GM12878 (cell line): ENCODE measurements at regions not wholly inside any gene's neighbourhood (a gene's known extent, or its start where the extent isn't known, plus 50 kb on each side); places are given as distances from the start of the nearest gene placed in this dataset.
A peak's percentile ranks its signal among the peaks of the same experiment; 100 is the strongest.

Experiments used
- ATAC-seq: fragments of 200-7000 bp; cut with Tn5 transposase; 3 replicates; pipeline ENCODE4 v1.9.1; 2020; ENCODE audit warnings: mild to moderate bottlenecking, moderate library complexity
- BruUV-seq: library from RNA; stranded (reverse); fragments of 400-500 nt; replicated peaks from 2 replicates; lab custom pipeline; 2021; lab: Mats Ljungman, UMichigan
- CTCF ChIA-PET: fragments of 300-600 bp; sonication (Branson Sonifier 250); formaldehyde crosslinking; extraction: SDS; loops from one replicate; lab custom pipeline; 2021; ENCODE audit warnings: inconsistent platforms; lab: Yijun Ruan, JAX
- POLR2A ChIA-PET: fragments of 350-600 bp; formaldehyde crosslinking; extraction: SDS; loops from one replicate; lab custom pipeline; 2021; ENCODE audit warnings: inconsistent platforms; lab: Charles Lee
- RAD21 ChIA-PET: fragments of 300-600 bp; sonication (Branson Sonifier 250); formaldehyde crosslinking; loops from one replicate; lab custom pipeline; 2023; ENCODE audit warnings: antibody characterized with exemption; ENCODE audit not compliant: unreplicated experiment; lab: Charles Lee
- SMC1A ChIA-PET: fragments of 300-600 bp; sonication (Branson Sonifier 250); formaldehyde crosslinking; loops from one replicate; lab custom pipeline; 2023; ENCODE audit not compliant: unreplicated experiment, uncharacterized antibody; lab: Charles Lee
- DNase-seq: peaks from one replicate; pipeline ENCODE4 v3.0.0-alpha.2; 2011; ENCODE audit warnings: low read depth, low spot score
- FAIRE-seq: peaks from 3 replicates; lab custom pipeline; 2011; peaks lifted over from hg19 to GRCh38; lab: Jason Lieb, UNC
- H2AFZ ChIP-seq: 2 replicates; pipeline ENCODE4 v1.6.0; 2011; ENCODE audit warnings: low read depth, low read length, control low read depth; ENCODE audit not compliant: control insufficient read depth
- H3K27ac ChIP-seq: 2 replicates; pipeline ENCODE4 v1.5.1; 2011; ENCODE audit warnings: control low read depth; ENCODE audit not compliant: control insufficient read depth, insufficient read depth
- H3K27me3 ChIP-seq, 2 experiments: replicated peaks in 1 of 2; 2 replicates each; pipeline versions ENCODE4 v1.6.0 to v1.6.1; 2011; ENCODE audit warnings: low read length in 1 of 2; ENCODE audit not compliant: control insufficient read depth in 2 of 2, insufficient read depth in 2 of 2
- H3K36me3 ChIP-seq, 2 experiments: 2 replicates each; pipeline ENCODE4 v1.5.1; 2011; ENCODE audit warnings: low read length in 1 of 2; ENCODE audit not compliant: control insufficient read depth in 2 of 2, insufficient read depth in 2 of 2
- H3K4me1 ChIP-seq: 2 replicates; pipeline ENCODE4 v1.6.1; 2011; ENCODE audit warnings: mild to moderate bottlenecking, low read length, moderate library complexity, mixed read lengths; ENCODE audit not compliant: control insufficient read depth, insufficient read depth
- H3K4me2 ChIP-seq: 2 replicates; pipeline ENCODE4 v1.6.0; 2011; ENCODE audit warnings: control low read depth; ENCODE audit not compliant: control insufficient read depth, insufficient read depth
- H3K4me3 ChIP-seq: fragments of 200-600 bp; sonication (generic); 2 replicates; pipeline ENCODE4 v1.5.1; 2016
- H3K79me2 ChIP-seq: 2 replicates; pipeline ENCODE4 v1.6.0; 2011; ENCODE audit warnings: low read length; ENCODE audit not compliant: control insufficient read depth, insufficient read depth
- H3K9ac ChIP-seq: 2 replicates; pipeline ENCODE4 v1.8.0; 2011; ENCODE audit warnings: low read length, control low read depth, mixed read lengths; ENCODE audit not compliant: control insufficient read depth, insufficient read depth
- H3K9me3 ChIP-seq: replicated peaks from 3 replicates; pipeline ENCODE4 v1.5.1; 2011; ENCODE audit warnings: mild to moderate bottlenecking, low read length; ENCODE audit not compliant: control insufficient read depth, insufficient read depth
- H4K20me1 ChIP-seq: 2 replicates; pipeline ENCODE4 v1.6.0; 2011; ENCODE audit not compliant: control insufficient read depth, insufficient read depth
- BCL11A ChIP-seq: IDR thresholded peaks from 2 replicates; pipeline ENCODE4 v1.6.1; 2011; ENCODE audit warnings: low read depth, low read length
- BCLAF1 ChIP-seq: fragments of 450-650 bp; IDR thresholded peaks from 2 replicates; pipeline ENCODE4 v1.6.1; 2017; ENCODE audit warnings: antibody characterized with exemption, mild to moderate bottlenecking, moderate library complexity
- BHLHE40 ChIP-seq, 2 experiments: fragments of 450-650 bp in 1 of 2; IDR thresholded peaks; 2 replicates each; pipeline ENCODE4 v1.6.1; 2011 to 2017; ENCODE audit warnings: low read depth in 2 of 2, borderline replicate concordance in 1 of 2, improper control_type of control experiment in 1 of 2, low read length in 1 of 2, mild to moderate bottlenecking in 1 of 2
- CHD4 ChIP-seq: fragments of 200-600 bp; sonication (generic); IDR thresholded peaks from 2 replicates; pipeline ENCODE4 v1.6.1; 2016; ENCODE audit warnings: mild to moderate bottlenecking
- FOXM1 ChIP-seq: IDR thresholded peaks from 2 replicates; pipeline ENCODE4 v1.6.1; 2012; ENCODE audit warnings: low read depth, mild to moderate bottlenecking, inconsistent platforms, low read length, moderate library complexity
- IRF3 ChIP-seq: fragments of 450-650 bp; IDR thresholded peaks from 2 replicates; pipeline ENCODE4 v1.6.1; 2014; ENCODE audit warnings: mild to moderate bottlenecking
- KDM1A ChIP-seq: fragments of 200-600 bp; sonication (generic); IDR thresholded peaks from 2 replicates; pipeline ENCODE4 v1.6.1; 2016; ENCODE audit warnings: borderline replicate concordance
- MTA2 ChIP-seq: fragments of 450-650 bp; IDR thresholded peaks from 2 replicates; pipeline ENCODE4 v1.6.1; 2016; ENCODE audit warnings: low read depth, mild to moderate bottlenecking, moderate library complexity
- NFXL1 ChIP-seq: fragments of 450-650 bp; IDR thresholded peaks from 2 replicates; pipeline ENCODE4 v1.6.1; 2017; ENCODE audit warnings: antibody characterized with exemption, mild to moderate bottlenecking, borderline replicate concordance
- RCOR1 ChIP-seq: conservative IDR thresholded peaks from 2 replicates; pipeline ENCODE4 v1.6.1; 2012; ENCODE audit warnings: low read depth, low read length, improper control_type of control experiment
- ZNF622 ChIP-seq: fragments of 450-650 bp; IDR thresholded peaks from 2 replicates; pipeline ENCODE4 v1.6.1; 2017; ENCODE audit warnings: mild to moderate bottlenecking, inconsistent platforms
- WGBS: methylation state at CpG from one replicate; pipeline ENCODE4 v1.1.6; 2016; ENCODE audit warnings: low lambda C conversion rate; ENCODE audit not compliant: insufficient replicate concordance, insufficient coverage; ENCODE audit errors: missing lambda C conversion rate; 5-methylcytosine and 5-hydroxymethylcytosine counted together
- in situ Hi-C: fragments of 300-500 bp; cut with MboI; formaldehyde crosslinking; loops from 9 replicates; pipeline ENCODE4 v1.14.3; 2018; ENCODE audit warnings: mixed read lengths
- intact Hi-C: fragments of 100-400 bp; cut with micrococcal nuclease; formaldehyde crosslinking; loops from one replicate; pipeline ENCODE4 v1.14.2; 2022; ENCODE audit not compliant: unreplicated experiment
- TF ChIP-seq, protein P1 (sequence below): fragments of 450-650 bp; IDR thresholded peaks from 2 replicates; pipeline ENCODE4 v1.6.1; 2017; ENCODE audit warnings: low read depth, mild to moderate bottlenecking, moderate library complexity

DNA sequence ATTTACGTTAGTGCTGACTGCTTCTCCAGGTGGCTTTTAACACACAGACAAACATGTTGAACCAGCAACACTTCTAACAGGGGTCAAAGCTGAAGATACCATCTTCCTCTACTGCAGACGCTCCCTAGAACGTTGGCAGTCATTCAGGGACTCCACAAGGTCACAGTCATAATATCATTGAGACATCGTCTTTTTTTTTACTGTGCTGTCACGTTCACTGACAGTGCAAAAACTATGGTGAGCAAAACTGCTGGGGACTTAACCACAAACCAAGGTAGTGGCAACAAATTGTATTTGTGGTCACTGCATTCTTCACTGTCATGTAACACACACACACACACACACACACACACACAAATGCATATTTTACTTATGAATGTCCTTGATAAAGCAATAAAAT, 244.9 kb downstream of the CASP12 start:
- in situ Hi-C loops (no loop called here), intact Hi-C loops (no loop called here)
- no peak for TF ChIP-seq BCL11A
- TF ChIP-seq BHLHE40 (IDR thresholded peaks at IDR 0.05; ENCODE audit: borderline replicate concordance in 1 of 2, low read depth in 2 of 2, low read length in 1 of 2) = peak in 1 of 2 experiments; percentile 10; a peak in 1 of 4 replicates
- WGBS = 2% methylated on average over 4 of the region's 5 CpGs
- ChIA-PET POLR2A (no interaction called here), SMC1A (no interaction called here), RAD21 (no interaction called here), CTCF (no interaction called here)
- H3K4me3 ChIP-seq = no peak overlapping the region
- H3K36me3 ChIP-seq = no peaks in the 10 kb centered on the region
- H3K4me2 ChIP-seq = no peak overlapping the region
- H3K27me3 ChIP-seq = no peaks in the 10 kb centered on the region
- no peaks in the 10 kb centered on the region for H3K79me2 ChIP-seq
- no peak overlapping the region for H3K9ac ChIP-seq
- DNase-seq (no peak), FAIRE-seq (no peak), ATAC-seq (no peak)
- H3K27ac ChIP-seq = no peak overlapping the region
- no peaks in the 10 kb centered on the region for H3K9me3 ChIP-seq
- no peaks in the 10 kb centered on the region for H3K4me1 ChIP-seq
- no peaks in the 10 kb centered on the region for H4K20me1 ChIP-seq
- H2AFZ ChIP-seq = no peak overlapping the region; the same call in 1 of the 2 replicates
- BruUV-seq = no TSS peak

DNA sequence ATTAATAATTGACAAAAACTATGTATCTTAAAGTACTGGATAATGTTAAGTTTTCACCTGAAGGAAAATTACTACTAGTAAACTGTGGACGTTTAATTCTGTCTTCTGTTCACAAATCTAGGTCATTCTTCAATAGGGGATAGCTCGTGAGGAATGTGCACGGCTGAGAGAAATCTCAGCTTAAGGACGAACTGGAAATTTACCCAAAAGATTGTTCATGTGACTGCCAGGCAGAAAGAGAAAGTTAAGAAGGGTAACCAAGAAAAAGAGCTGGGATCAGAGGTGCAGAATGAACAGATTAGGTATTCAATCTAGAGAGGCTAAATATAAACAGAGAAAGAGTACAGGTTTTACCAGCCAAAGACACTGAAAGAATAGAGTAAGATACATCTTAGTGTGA, 245.3 kb downstream of the CASP12 start:
- Histone ChIP-seq H2AFZ (no peak overlapping the region; the same call in 1 of the 2 replicates), H3K27ac (no peak overlapping the region), H3K9ac (no peak overlapping the region), H3K9me3 (no peaks in the 10 kb centered on the region), H4K20me1 (no peaks in the 10 kb centered on the region), H3K4me1 (no peaks in the 10 kb centered on the region), H3K4me2 (no peak overlapping the region), H3K27me3 (no peaks in the 10 kb centered on the region), H3K36me3 (no peaks in the 10 kb centered on the region), H3K79me2 (no peaks in the 10 kb centered on the region), H3K4me3 (no peak overlapping the region)
- POLR2A ChIA-PET = no interaction called here
- TF ChIP-seq NFXL1 (no peak), KDM1A (no peak), IRF3 (no peak), FOXM1 (no peak), CHD4 (no peak), RCOR1 (no peak), ZNF622 (no peak), BCLAF1 (no peak), MTA2 (no peak)
- TF ChIP-seq, protein P1, sequence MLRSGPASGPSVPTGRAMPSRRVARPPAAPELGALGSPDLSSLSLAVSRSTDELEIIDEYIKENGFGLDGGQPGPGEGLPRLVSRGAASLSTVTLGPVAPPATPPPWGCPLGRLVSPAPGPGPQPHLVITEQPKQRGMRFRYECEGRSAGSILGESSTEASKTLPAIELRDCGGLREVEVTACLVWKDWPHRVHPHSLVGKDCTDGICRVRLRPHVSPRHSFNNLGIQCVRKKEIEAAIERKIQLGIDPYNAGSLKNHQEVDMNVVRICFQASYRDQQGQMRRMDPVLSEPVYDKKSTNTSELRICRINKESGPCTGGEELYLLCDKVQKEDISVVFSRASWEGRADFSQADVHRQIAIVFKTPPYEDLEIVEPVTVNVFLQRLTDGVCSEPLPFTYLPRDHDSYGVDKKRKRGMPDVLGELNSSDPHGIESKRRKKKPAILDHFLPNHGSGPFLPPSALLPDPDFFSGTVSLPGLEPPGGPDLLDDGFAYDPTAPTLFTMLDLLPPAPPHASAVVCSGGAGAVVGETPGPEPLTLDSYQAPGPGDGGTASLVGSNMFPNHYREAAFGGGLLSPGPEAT = no peak
- CTCF ChIA-PET = no interaction called here
- RAD21 ChIA-PET = no interaction called here
- ATAC-seq (no peak), FAIRE-seq (no peak), DNase-seq (no peak)
- SMC1A ChIA-PET = no interaction called here
- intact Hi-C loops = no loop called here
- 28% methylated on average over 4 of the region's 4 CpGs for WGBS
- in situ Hi-C loops = no loop called here
- BruUV-seq = no TSS peak
